K562 (cell line): ENCODE measurements at regions not wholly inside any gene's neighbourhood (a gene's known extent, or its start where the extent isn't known, plus 50 kb on each side); places are given as distances from the start of the nearest gene placed in this dataset.

Experiments used
- CC2D1A ChIP-seq: fragments of 450-650 bp; IDR thresholded peaks from 2 replicates; pipeline ENCODE4 v1.6.1; 2017; ENCODE audit warnings: mild to moderate bottlenecking
- ERF ChIP-seq: fragments of 450-650 bp; formaldehyde crosslinking; IDR thresholded peaks from 2 replicates; pipeline ENCODE4 v1.4.0; 2020; ENCODE audit warnings: mild to moderate bottlenecking, mixed read lengths
- JUND ChIP-seq, 2 experiments: IDR thresholded peaks; 2 replicates in 1 of 2; 3 replicates in 1 of 2; pipeline ENCODE4 v1.6.1; 2011; ENCODE audit warnings: borderline replicate concordance in 2 of 2, low read depth in 2 of 2, low read length in 2 of 2, improper control_type of control experiment in 1 of 2, missing biosample characterization in 1 of 2, missing genetic modification characterization in 1 of 2, missing genetic modification reagents in 1 of 2
- MNT ChIP-seq, 2 experiments: fragments of 450-650 bp; conservative IDR thresholded peaks; 2 replicates each; pipeline ENCODE4 v1.6.1; 2017; ENCODE audit warnings: mild to moderate bottlenecking in 2 of 2, moderate library complexity in 2 of 2
- NELFE ChIP-seq: IDR thresholded peaks from 2 replicates; pipeline ENCODE4 v1.6.1; 2011; ENCODE audit warnings: mild to moderate bottlenecking; ENCODE audit not compliant: insufficient read depth, insufficient read length
- NFYB ChIP-seq: IDR thresholded peaks from 2 replicates; pipeline ENCODE4 v1.6.1; 2011; ENCODE audit warnings: mild to moderate bottlenecking, moderate library complexity; ENCODE audit not compliant: insufficient read length; ENCODE audit errors: extremely low read depth
- PKNOX1 ChIP-seq: fragments of 450-650 bp; IDR thresholded peaks from 2 replicates; pipeline ENCODE4 v1.6.1; 2016
- TCF7 ChIP-seq: sonication (generic); IDR thresholded peaks from 2 replicates; pipeline ENCODE4 v1.6.1; 2016; ENCODE audit warnings: antibody characterized with exemption, borderline replicate concordance
- XRCC5 ChIP-seq: fragments of 200-400 bp; formaldehyde crosslinking; IDR thresholded peaks from 2 replicates; pipeline ENCODE4 v1.6.1; 2017; ENCODE audit warnings: low read depth, mild to moderate bottlenecking, low read length
- ZNF408 ChIP-seq: fragments of 250-450 bp; sonication (Bioruptor Pico); IDR thresholded peaks from 2 replicates; pipeline ENCODE4 v1.4.0; 2020; ENCODE audit warnings: low read depth, mild to moderate bottlenecking, moderate library complexity
- ZNF668 ChIP-seq: fragments of 250-450 bp; sonication (Bioruptor Pico); IDR thresholded peaks from 2 replicates; pipeline ENCODE4 v1.8.0; 2022; ENCODE audit warnings: mild to moderate bottlenecking, inconsistent platforms

- TF ChIP-seq MNT (conservative IDR thresholded peaks at IDR 0.05) (no peak), JUND (IDR thresholded peaks at IDR 0.05; ENCODE audit: borderline replicate concordance, low read depth, low read length) (no peak), JUND (tag; IDR thresholded peaks at IDR 0.05; ENCODE audit: borderline replicate concordance, low read depth, low read length) (no peak), TCF7 (no peak), XRCC5 (no peak), CC2D1A (no peak), ZNF668 (CRISPR knock-in tag) (no peak), NFYB (no peak), ERF (CRISPR knock-in tag) (no peak), PKNOX1 (no peak), NELFE (no peak), ZNF408 (CRISPR knock-in tag) (no peak)
Observed at GRCh38 chr16:51876601-51876875, 670.4 kb downstream of the TOX3 start.
